ENCODE measurements at regions not wholly inside any gene's neighbourhood (a gene's known extent, or its start where the extent isn't known, plus 50 kb on each side); places are given as distances from the start of the nearest gene placed in this dataset.
"Not testable (repeated sequence)": the region's sequence is repeated elsewhere in the genome, so short reads cannot be mapped to it uniquely, and the experiment has no call there.

- Histone ChIP-seq H3K36me3 (no peaks in the 10 kb centered on the region), H3K27ac (no peak overlapping the region), H3K4me1 (no peaks in the 10 kb centered on the region), H3K9me3 (no peaks in the 10 kb centered on the region), H3K4me3 (no peak overlapping the region), H3K27me3 (no peaks in the 10 kb centered on the region)
- intact Hi-C loops (cut with DNase I) = no loop called here
- 21 to 32% (median 28%) methylated on average over 2 of the region's 2 CpGs for WGBS, 4 donors
- ATAC-seq (no peak), DNase-seq (no peak)
- TF ChIP-seq POLR2A (IDR thresholded peaks at IDR 0.05) = no peak
- no peak for TF ChIP-seq CTCF (IDR thresholded peaks at IDR 0.05)
These were observed 86.5 kb upstream of the OTUD4 start for GRCh38 chr4:145266881-145267280.

- no peaks in the 10 kb centered on the region for H3K27me3 ChIP-seq
- ATAC-seq (no peak), DNase-seq (no peak)
- no peaks in the 10 kb centered on the region for H3K36me3 ChIP-seq
- TF ChIP-seq CTCF (IDR thresholded peaks at IDR 0.05) (no peak), POLR2A (IDR thresholded peaks at IDR 0.05) (no peak)
- 82 to 93% (median 86%) methylated on average over 3 of the region's 3 CpGs for WGBS, 4 donors
- peaks cover 0 to 13% (median 6%) of the 10 kb centered on the region in 12 donors for H3K9me3 ChIP-seq
- H3K27ac ChIP-seq = no peak overlapping the region
- intact Hi-C loops (cut with DNase I) = no loop called here
- H3K4me3 ChIP-seq = no peak overlapping the region
- H3K4me1 ChIP-seq = no peaks in the 10 kb centered on the region
These were observed 79.7 kb upstream of the OTUD4 start for GRCh38 chr4:145260091-145260490.

- 66 to 78% (median 76%) methylated on average over 4 of the region's 4 CpGs for WGBS, 4 donors
- H3K4me1 ChIP-seq; H3K27ac ChIP-seq; H3K9me3 ChIP-seq; H3K4me3 ChIP-seq; DNase-seq; intact Hi-C loops (cut with DNase I); ATAC-seq; H3K27me3 ChIP-seq; H3K36me3 ChIP-seq: not testable (repeated sequence)
These were observed 74.9 kb upstream of the OTUD4 start for GRCh38 chr4:145255311-145255710.

- Histone ChIP-seq H3K4me1 (no peaks in the 10 kb centered on the region), H3K27ac (no peak overlapping the region), H3K27me3 (peaks cover 0 to 3% (median 0%) of the 10 kb centered on the region in 9 donors), H3K36me3 (no peaks in the 10 kb centered on the region), H3K9me3 (no peaks in the 10 kb centered on the region), H3K4me3 (no peak overlapping the region)
- no peak for TF ChIP-seq POLR2A (IDR thresholded peaks at IDR 0.05)
- TF ChIP-seq CTCF (IDR thresholded peaks at IDR 0.05) = no peak
- ATAC-seq (no peak), DNase-seq (no peak)
- 74 to 89% (median 80%) methylated on average over 1 of the region's 1 CpG for WGBS, 4 donors
- intact Hi-C loops (cut with DNase I) = no loop called here
These were observed 71.8 kb upstream of the OTUD4 start for GRCh38 chr4:145252190-145252589.

GRCh38 chr4:145251391-145251790 is 71.0 kb upstream of the OTUD4 start:
- Histone ChIP-seq H3K9me3 (no peaks in the 10 kb centered on the region), H3K4me3 (no peak overlapping the region), H3K4me1 (no peaks in the 10 kb centered on the region), H3K27ac (no peak overlapping the region), H3K36me3 (no peaks in the 10 kb centered on the region), H3K27me3 (peaks cover 0 to 3% (median 0%) of the 10 kb centered on the region in 9 donors)
- no peak for DNase-seq
- intact Hi-C loops (cut with DNase I) = no loop called here
- TF ChIP-seq CTCF (IDR thresholded peaks at IDR 0.05) (no peak), POLR2A (IDR thresholded peaks at IDR 0.05) (no peak)
- no peak for ATAC-seq
- 91 to 98% (median 93%) methylated on average over 2 of the region's 2 CpGs for WGBS, 4 donors

Data from heart left ventricle (tissue), 16 donors.